ENCODE measurements at regions not wholly inside any gene's neighbourhood (a gene's known extent, or its start where the extent isn't known, plus 50 kb on each side); places are given as distances from the start of the nearest gene placed in this dataset.

DNA sequence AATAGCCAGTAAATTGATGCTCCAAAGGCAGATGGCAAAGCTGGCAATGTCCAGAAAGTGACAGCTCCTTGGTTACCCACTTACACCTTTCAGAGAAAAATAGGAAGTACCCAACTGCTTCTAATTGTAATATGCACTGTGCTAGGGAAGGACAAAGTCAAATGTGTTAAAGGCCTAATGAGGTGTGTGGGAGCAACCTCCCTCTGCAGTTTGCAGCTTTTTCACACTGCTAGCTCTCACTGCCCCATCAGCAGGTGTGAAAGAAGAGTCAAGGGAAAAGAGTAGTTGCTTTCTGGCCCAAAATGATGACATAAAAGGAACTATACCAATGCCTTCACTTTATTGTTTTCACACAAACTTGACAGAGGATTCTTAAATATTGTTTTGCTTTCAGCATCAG lies 284.1 kb upstream of the SETBP1 start:
- Histone ChIP-seq H3K36me3 (ENCODE audit: control insufficient read depth in 1 of 2, insufficient read depth in 2 of 2, low read length in 2 of 2) (no peaks in the 10 kb centered on the region), H3K27me3 (ENCODE audit: insufficient read depth, low read length) (no peaks in the 10 kb centered on the region), H4K20me1 (ENCODE audit: insufficient read depth) (no peaks in the 10 kb centered on the region), H3K9me3 (ENCODE audit: control insufficient read depth in 1 of 2, insufficient read depth in 1 of 2, low read depth in 1 of 2, low read length in 2 of 2) (peaks cover 9 to 31% of the 10 kb centered on the region in 2 experiments; a peak in 2 of 4 replicates), H3K4me1 (ENCODE audit: control insufficient read depth in 1 of 2, insufficient read depth in 2 of 2, low read length in 2 of 2) (no peaks in the 10 kb centered on the region), H2AFZ (ENCODE audit: low read depth, low read length, poor library complexity, severe bottlenecking) (no peak overlapping the region), H3K4me3 (replicated peaks in 1 of 2; ENCODE audit: low read depth in 1 of 2, low read length in 2 of 2) (no peak overlapping the region), H3K27ac (ENCODE audit: low read depth, low read length) (no peak overlapping the region), H3K79me2 (ENCODE audit: insufficient read depth, low read length) (no peaks in the 10 kb centered on the region), H3K4me2 (ENCODE audit: low read length) (no peak overlapping the region), H3K9me2 (ENCODE audit: insufficient read depth) (no peaks in the 10 kb centered on the region), H3K9ac (ENCODE audit: low read length) (no peak overlapping the region)
- ChIA-PET RAD21 (ENCODE audit: low non-redundant PET in 1 of 2, low total read pairs in 2 of 2, uncharacterized antibody in 2 of 2, unreplicated experiment in 2 of 2) (no interaction called here), CTCF (no interaction called here), POLR2A (no interaction called here)
- no TSS peak for BruUV-seq (replicated peaks)
- DNase-seq (ENCODE audit: low read depth, low spot score) (no peak), ATAC-seq (no peak)
- TF ChIP-seq, protein P1, sequence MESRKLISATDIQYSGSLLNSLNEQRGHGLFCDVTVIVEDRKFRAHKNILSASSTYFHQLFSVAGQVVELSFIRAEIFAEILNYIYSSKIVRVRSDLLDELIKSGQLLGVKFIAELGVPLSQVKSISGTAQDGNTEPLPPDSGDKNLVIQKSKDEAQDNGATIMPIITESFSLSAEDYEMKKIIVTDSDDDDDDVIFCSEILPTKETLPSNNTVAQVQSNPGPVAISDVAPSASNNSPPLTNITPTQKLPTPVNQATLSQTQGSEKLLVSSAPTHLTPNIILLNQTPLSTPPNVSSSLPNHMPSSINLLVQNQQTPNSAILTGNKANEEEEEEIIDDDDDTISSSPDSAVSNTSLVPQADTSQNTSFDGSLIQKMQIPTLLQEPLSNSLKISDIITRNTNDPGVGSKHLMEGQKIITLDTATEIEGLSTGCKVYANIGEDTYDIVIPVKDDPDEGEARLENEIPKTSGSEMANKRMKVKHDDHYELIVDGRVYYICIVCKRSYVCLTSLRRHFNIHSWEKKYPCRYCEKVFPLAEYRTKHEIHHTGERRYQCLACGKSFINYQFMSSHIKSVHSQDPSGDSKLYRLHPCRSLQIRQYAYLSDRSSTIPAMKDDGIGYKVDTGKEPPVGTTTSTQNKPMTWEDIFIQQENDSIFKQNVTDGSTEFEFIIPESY (IDR thresholded peaks at IDR 0.05; ENCODE audit: extremely low read depth, insufficient replicate concordance, low read length): no peak
- no peak for TF ChIP-seq EZH2phosphoT487 (IDR thresholded peaks at IDR 0.05; ENCODE audit: borderline replicate concordance)
- TF ChIP-seq SP1 (IDR thresholded peaks at IDR 0.05; ENCODE audit: low read depth): no peak
- no peak for TF ChIP-seq CBX3 (IDR thresholded peaks at IDR 0.05; ENCODE audit: low read depth)
- no peak for TF ChIP-seq EZH2 (IDR thresholded peaks at IDR 0.05)
- TF ChIP-seq JUND (IDR thresholded peaks at IDR 0.05): no peak
- TF ChIP-seq EGR1 (IDR thresholded peaks at IDR 0.05; ENCODE audit: low read depth): no peak
- no peak for TF ChIP-seq CEBPB (IDR thresholded peaks at IDR 0.05; ENCODE audit: low read depth)
- no peak for TF ChIP-seq TCF7L2 (IDR thresholded peaks at IDR 0.05; ENCODE audit: borderline replicate concordance, extremely low read depth, insufficient read depth, insufficient read length)
- TF ChIP-seq FOSL1 (IDR thresholded peaks at IDR 0.05; ENCODE audit: low read depth): no peak
- TF ChIP-seq POLR2A (IDR thresholded peaks at IDR 0.05; ENCODE audit: borderline replicate concordance, extremely low read depth, insufficient read depth, insufficient read length): no peak
- intact Hi-C loops (cut with micrococcal nuclease): no loop called here

All from HCT116 (cell line).